ENCODE measurements at regions not wholly inside any gene's neighbourhood (a gene's known extent, or its start where the extent isn't known, plus 50 kb on each side); places are given as distances from the start of the nearest gene placed in this dataset.

DNA sequence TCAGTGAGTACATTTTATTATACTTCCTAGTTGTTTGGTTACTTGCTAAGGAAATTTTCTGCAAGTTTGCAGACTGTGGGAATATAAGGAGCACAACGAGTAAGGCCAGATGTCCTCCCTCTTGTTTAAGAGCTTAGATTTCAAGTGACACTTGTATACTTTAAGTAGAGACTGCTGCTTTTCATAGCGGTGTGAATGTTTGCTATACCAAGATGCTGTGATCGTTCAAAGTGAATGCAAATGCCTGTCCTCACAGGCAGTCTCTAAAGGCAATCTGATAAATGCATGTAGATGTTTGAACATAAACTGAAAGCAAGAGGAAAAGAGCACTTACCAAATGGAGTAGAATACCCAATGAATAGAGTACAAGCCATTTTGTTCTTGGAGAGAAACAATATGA, 226.4 kb downstream of the NRIP1 start:
- TF ChIP-seq, protein P1, sequence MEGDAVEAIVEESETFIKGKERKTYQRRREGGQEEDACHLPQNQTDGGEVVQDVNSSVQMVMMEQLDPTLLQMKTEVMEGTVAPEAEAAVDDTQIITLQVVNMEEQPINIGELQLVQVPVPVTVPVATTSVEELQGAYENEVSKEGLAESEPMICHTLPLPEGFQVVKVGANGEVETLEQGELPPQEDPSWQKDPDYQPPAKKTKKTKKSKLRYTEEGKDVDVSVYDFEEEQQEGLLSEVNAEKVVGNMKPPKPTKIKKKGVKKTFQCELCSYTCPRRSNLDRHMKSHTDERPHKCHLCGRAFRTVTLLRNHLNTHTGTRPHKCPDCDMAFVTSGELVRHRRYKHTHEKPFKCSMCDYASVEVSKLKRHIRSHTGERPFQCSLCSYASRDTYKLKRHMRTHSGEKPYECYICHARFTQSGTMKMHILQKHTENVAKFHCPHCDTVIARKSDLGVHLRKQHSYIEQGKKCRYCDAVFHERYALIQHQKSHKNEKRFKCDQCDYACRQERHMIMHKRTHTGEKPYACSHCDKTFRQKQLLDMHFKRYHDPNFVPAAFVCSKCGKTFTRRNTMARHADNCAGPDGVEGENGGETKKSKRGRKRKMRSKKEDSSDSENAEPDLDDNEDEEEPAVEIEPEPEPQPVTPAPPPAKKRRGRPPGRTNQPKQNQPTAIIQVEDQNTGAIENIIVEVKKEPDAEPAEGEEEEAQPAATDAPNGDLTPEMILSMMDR (IDR thresholded peaks at IDR 0.05 in 2 of 3, conservative IDR thresholded peaks at IDR 0.05 in 1 of 3; ENCODE audit: control insufficient read depth in 2 of 3, extremely low read depth in 1 of 3, insufficient read depth in 1 of 3, low read depth in 3 of 3, low read length in 3 of 3) = no peak
- TF ChIP-seq TAF1 (IDR thresholded peaks at IDR 0.05; ENCODE audit: borderline replicate concordance, low read depth, low read length) = no peak
- TF ChIP-seq, protein P2, sequence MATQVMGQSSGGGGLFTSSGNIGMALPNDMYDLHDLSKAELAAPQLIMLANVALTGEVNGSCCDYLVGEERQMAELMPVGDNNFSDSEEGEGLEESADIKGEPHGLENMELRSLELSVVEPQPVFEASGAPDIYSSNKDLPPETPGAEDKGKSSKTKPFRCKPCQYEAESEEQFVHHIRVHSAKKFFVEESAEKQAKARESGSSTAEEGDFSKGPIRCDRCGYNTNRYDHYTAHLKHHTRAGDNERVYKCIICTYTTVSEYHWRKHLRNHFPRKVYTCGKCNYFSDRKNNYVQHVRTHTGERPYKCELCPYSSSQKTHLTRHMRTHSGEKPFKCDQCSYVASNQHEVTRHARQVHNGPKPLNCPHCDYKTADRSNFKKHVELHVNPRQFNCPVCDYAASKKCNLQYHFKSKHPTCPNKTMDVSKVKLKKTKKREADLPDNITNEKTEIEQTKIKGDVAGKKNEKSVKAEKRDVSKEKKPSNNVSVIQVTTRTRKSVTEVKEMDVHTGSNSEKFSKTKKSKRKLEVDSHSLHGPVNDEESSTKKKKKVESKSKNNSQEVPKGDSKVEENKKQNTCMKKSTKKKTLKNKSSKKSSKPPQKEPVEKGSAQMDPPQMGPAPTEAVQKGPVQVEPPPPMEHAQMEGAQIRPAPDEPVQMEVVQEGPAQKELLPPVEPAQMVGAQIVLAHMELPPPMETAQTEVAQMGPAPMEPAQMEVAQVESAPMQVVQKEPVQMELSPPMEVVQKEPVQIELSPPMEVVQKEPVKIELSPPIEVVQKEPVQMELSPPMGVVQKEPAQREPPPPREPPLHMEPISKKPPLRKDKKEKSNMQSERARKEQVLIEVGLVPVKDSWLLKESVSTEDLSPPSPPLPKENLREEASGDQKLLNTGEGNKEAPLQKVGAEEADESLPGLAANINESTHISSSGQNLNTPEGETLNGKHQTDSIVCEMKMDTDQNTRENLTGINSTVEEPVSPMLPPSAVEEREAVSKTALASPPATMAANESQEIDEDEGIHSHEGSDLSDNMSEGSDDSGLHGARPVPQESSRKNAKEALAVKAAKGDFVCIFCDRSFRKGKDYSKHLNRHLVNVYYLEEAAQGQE (IDR thresholded peaks at IDR 0.05; ENCODE audit: low read depth, low read length) = no peak
- no peak for TF ChIP-seq CHD1 (IDR thresholded peaks at IDR 0.05; ENCODE audit: low read depth, low read length)
